ENCODE measurements at regions not wholly inside any gene's neighbourhood (a gene's known extent, or its start where the extent isn't known, plus 50 kb on each side); places are given as distances from the start of the nearest gene placed in this dataset.

DNA sequence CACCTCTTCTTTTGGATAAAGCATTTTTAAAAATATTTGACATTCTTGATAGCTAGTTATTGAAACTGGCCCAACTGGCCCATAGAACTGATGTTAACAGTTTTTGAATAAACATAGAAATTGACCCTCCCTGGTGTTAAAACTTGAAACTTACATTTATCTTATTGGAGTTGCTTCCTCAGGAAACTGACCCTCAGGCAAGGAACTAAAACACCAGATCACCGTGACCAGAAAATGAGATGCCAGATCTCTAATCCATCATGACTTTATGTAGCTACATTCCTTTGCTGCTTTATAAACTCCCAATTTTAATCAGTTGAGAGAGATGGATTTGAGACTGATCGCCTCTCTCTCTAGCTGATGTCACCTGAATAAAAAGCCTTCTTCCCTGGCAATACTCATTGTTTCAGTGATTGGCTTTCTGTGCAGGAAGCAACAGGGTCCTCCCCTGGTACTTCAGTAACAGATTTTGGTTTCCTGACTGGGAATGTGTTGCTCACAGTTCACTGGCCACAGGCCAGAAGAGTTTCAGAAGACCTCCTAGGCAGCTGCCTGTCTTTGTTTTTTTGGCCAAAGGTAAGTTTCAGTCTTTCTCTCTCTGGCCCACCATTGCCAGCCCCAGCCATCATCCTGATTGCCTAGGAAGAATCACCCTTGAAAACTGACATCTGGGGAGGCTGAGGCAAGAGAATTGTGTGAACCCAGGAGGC, 212.4 kb downstream of the DTWD2 start:
- H3K4me2 ChIP-seq (ENCODE audit: low read length) = no peak overlapping the region

DNA sequence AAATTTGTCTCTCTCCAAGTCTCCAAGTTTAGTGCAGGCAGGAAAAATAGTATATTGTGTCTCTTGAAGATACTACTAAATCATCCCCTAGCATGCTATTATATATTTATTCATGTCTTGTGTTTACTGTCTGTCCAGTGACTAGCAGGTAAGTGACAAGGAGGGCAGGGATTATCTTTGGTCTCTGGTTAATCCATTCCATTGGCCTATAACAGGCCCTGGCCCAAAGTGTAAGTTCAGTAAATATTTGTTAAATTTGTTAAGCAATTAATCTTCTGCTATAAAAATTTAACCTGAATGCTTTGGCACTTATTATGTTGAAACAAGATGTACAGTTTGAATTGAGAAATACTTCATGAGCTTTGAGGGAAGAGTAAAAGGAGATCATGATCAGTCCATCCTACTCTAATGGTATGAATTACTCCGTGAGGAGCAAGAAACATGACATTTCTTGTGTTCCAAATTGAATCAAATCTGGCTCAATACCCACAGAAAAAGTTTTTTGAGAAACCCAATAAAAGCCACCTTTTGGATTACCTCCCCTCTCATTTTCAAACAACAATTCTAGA, 219.7 kb downstream of the DTWD2 start:
- no peaks in the 10 kb centered on the region for H3K27me3 ChIP-seq (ENCODE audit: control insufficient read depth, low read length)
- H3K36me3 ChIP-seq (ENCODE audit: control insufficient read depth, low read length) = no peaks in the 10 kb centered on the region

More for the DNA sequence above, 212.4 kb downstream of the DTWD2 start:
- Histone ChIP-seq H3K79me2 (ENCODE audit: control insufficient read depth, low read length) (no peaks in the 10 kb centered on the region), H3F3A (ENCODE audit: control insufficient read depth, insufficient read depth) (no peaks in the 10 kb centered on the region), H4K20me1 (ENCODE audit: control insufficient read depth, insufficient read depth, low read depth, low read length) (no peaks in the 10 kb centered on the region), H3K4me1 (ENCODE audit: control insufficient read depth, low read length) (no peaks in the 10 kb centered on the region), H3K4me3 (ENCODE audit: low read length) (no peak overlapping the region), H3K27ac (ENCODE audit: low read depth, low read length) (no peak overlapping the region), H3K9me2 (replicated peaks; ENCODE audit: control insufficient read depth, low read length) (peaks cover 3% of the 10 kb centered on the region; the same call in 1 of the 2 replicates), H3K27me3 (ENCODE audit: control insufficient read depth, low read length) (peaks cover 7% of the 10 kb centered on the region), H3K9me3 (ENCODE audit: control insufficient read depth, insufficient read depth, low read length) (no peaks in the 10 kb centered on the region), H3K36me3 (ENCODE audit: control insufficient read depth, low read length) (no peaks in the 10 kb centered on the region)
- no peak for TF ChIP-seq EZH2phosphoT487 (IDR thresholded peaks at IDR 0.05; ENCODE audit: borderline replicate concordance, low read length)
- TF ChIP-seq, protein P1, sequence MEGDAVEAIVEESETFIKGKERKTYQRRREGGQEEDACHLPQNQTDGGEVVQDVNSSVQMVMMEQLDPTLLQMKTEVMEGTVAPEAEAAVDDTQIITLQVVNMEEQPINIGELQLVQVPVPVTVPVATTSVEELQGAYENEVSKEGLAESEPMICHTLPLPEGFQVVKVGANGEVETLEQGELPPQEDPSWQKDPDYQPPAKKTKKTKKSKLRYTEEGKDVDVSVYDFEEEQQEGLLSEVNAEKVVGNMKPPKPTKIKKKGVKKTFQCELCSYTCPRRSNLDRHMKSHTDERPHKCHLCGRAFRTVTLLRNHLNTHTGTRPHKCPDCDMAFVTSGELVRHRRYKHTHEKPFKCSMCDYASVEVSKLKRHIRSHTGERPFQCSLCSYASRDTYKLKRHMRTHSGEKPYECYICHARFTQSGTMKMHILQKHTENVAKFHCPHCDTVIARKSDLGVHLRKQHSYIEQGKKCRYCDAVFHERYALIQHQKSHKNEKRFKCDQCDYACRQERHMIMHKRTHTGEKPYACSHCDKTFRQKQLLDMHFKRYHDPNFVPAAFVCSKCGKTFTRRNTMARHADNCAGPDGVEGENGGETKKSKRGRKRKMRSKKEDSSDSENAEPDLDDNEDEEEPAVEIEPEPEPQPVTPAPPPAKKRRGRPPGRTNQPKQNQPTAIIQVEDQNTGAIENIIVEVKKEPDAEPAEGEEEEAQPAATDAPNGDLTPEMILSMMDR (IDR thresholded peaks at IDR 0.05; ENCODE audit: low read depth, low read length, poor library complexity, severe bottlenecking) = no peak

GRCh38 chr5:118762291-118762690, 226.1 kb downstream of the DTWD2 start:
- H3K9me2 ChIP-seq (replicated peaks; ENCODE audit: control insufficient read depth, low read length) = no peaks in the 10 kb centered on the region
- no peaks in the 10 kb centered on the region for H3K36me3 ChIP-seq (ENCODE audit: control insufficient read depth, low read length)
- H3F3A ChIP-seq (ENCODE audit: control insufficient read depth, insufficient read depth) = no peaks in the 10 kb centered on the region
- no peak overlapping the region for H3K4me2 ChIP-seq (ENCODE audit: low read length)
- H3K27me3 ChIP-seq (ENCODE audit: control insufficient read depth, low read length) = no peaks in the 10 kb centered on the region
- no peaks in the 10 kb centered on the region for H4K20me1 ChIP-seq (ENCODE audit: control insufficient read depth, insufficient read depth, low read depth, low read length)
- H3K4me3 ChIP-seq (ENCODE audit: low read length) = no peak overlapping the region
- TF ChIP-seq EZH2phosphoT487 (IDR thresholded peaks at IDR 0.05; ENCODE audit: borderline replicate concordance, low read length) = no peak
- TF ChIP-seq, protein P1 (IDR thresholded peaks at IDR 0.05; ENCODE audit: low read depth, low read length, poor library complexity, severe bottlenecking) = no peak
- no peaks in the 10 kb centered on the region; the same call in 1 of the 2 replicates for H3K9me3 ChIP-seq (ENCODE audit: control insufficient read depth, insufficient read depth, low read length)
- H3K4me1 ChIP-seq (ENCODE audit: control insufficient read depth, low read length) = no peaks in the 10 kb centered on the region
- no peaks in the 10 kb centered on the region for H3K79me2 ChIP-seq (ENCODE audit: control insufficient read depth, low read length)
- no peak overlapping the region for H3K27ac ChIP-seq (ENCODE audit: low read depth, low read length)

More for the DNA sequence above, 219.7 kb downstream of the DTWD2 start:
- Histone ChIP-seq H4K20me1 (ENCODE audit: control insufficient read depth, insufficient read depth, low read depth, low read length) (no peaks in the 10 kb centered on the region), H3K79me2 (ENCODE audit: control insufficient read depth, low read length) (no peaks in the 10 kb centered on the region), H3K4me2 (ENCODE audit: low read length) (no peak overlapping the region), H3K27ac (ENCODE audit: low read depth, low read length) (no peak overlapping the region), H3K9me2 (replicated peaks; ENCODE audit: control insufficient read depth, low read length) (no peaks in the 10 kb centered on the region), H3F3A (ENCODE audit: control insufficient read depth, insufficient read depth) (no peaks in the 10 kb centered on the region), H3K9me3 (ENCODE audit: control insufficient read depth, insufficient read depth, low read length) (no peaks in the 10 kb centered on the region), H3K4me3 (ENCODE audit: low read length) (no peak overlapping the region), H3K4me1 (ENCODE audit: control insufficient read depth, low read length) (no peaks in the 10 kb centered on the region)
- TF ChIP-seq, protein P1 (IDR thresholded peaks at IDR 0.05; ENCODE audit: low read depth, low read length, poor library complexity, severe bottlenecking) = no peak
- TF ChIP-seq EZH2phosphoT487 (IDR thresholded peaks at IDR 0.05; ENCODE audit: borderline replicate concordance, low read length) = no peak
